ENCODE measurements at regions not wholly inside any gene's neighbourhood (a gene's known extent, or its start where the extent isn't known, plus 50 kb on each side); places are given as distances from the start of the nearest gene placed in this dataset.

DNA sequence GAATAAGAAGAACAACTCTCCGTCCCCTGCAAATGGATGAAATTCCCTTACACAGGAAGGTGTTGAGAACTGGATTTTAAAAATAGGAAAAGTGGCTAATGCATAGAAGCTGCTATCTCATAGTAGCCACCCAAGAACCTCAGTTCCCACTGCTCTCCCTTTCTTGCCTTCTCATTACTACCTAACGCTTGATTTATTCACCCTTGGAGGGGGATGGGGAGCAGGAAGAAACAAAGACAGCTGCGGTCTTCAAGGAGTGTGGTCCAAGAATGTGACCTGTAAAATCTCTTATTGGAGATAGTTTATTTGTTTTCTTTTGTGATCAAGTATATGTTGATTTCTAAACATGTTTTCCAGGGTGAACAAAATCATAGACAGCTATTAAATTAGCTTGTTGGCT is 274.1 kb upstream of the CTNNB1 start (continued):
- TF ChIP-seq RAD21 (IDR thresholded peaks at IDR 0.05 in 1 of 2, conservative IDR thresholded peaks at IDR 0.05 in 1 of 2; ENCODE audit: low read depth in 2 of 2, low read length in 2 of 2) (no peak), BCL11A (IDR thresholded peaks at IDR 0.05; ENCODE audit: low read depth in 2 of 2, low read length in 2 of 2) (no peak), CHD2 (IDR thresholded peaks at IDR 0.05; ENCODE audit: low read length) (no peak)
